Stimulated activated CD8-positive, alpha-beta memory T cell treated with anti-CD3 and anti-CD28 coated beads, Interleukin-7, amount 100 ng/mL, for 4 hours (primary cell): ENCODE measurements at regions not wholly inside any gene's neighbourhood (a gene's known extent, or its start where the extent isn't known, plus 50 kb on each side); places are given as distances from the start of the nearest gene placed in this dataset.

Source experiments
- DNase-seq, 2 donors: peaks; one replicate each; pipeline ENCODE4 v3.0.0-alpha.2; 2020; ENCODE audit warnings: low read depth in 2 of 2

GRCh38 chr5:89418407-89419085 lies 535.6 kb upstream of the MEF2C start:
- no peak for DNase-seq

GRCh38 chr5:89417990-89418389 lies 535.0 kb upstream of the MEF2C start:
- no peak for DNase-seq

- DNase-seq: no peak
Measured at GRCh38 chr5:89417515-89417914, 534.5 kb upstream of the MEF2C start.

- DNase-seq: no peak
Measured at GRCh38 chr5:89411891-89412290, 528.9 kb upstream of the MEF2C start.

GRCh38 chr5:89407054-89407453 lies 524.1 kb upstream of the MEF2C start:
- DNase-seq: no peak

- no peak for DNase-seq
Measured at GRCh38 chr5:89401659-89402058, 518.7 kb upstream of the MEF2C start.

GRCh38 chr5:89401012-89401411 lies 518.0 kb upstream of the MEF2C start:
- no peak for DNase-seq

- DNase-seq: no peak
Measured at GRCh38 chr5:89399548-89399947, 516.6 kb upstream of the MEF2C start.

GRCh38 chr5:89397096-89397495 lies 514.1 kb upstream of the MEF2C start:
- DNase-seq: no peak

- DNase-seq: no peak
Measured at GRCh38 chr5:89396278-89396954, 513.4 kb upstream of the MEF2C start.

GRCh38 chr5:89395111-89395510 lies 512.1 kb upstream of the MEF2C start:
- no peak for DNase-seq

- no peak for DNase-seq
Measured at GRCh38 chr5:89388872-89389271, 505.9 kb upstream of the MEF2C start.

- no peak for DNase-seq
Measured at GRCh38 chr5:89384391-89384790, 501.4 kb upstream of the MEF2C start.

- DNase-seq: no peak
Measured at GRCh38 chr5:89380635-89381034, 497.7 kb upstream of the MEF2C start.

GRCh38 chr5:89377767-89378455 lies 494.9 kb upstream of the MEF2C start:
- DNase-seq: no peak

- no peak for DNase-seq
Measured at GRCh38 chr5:89374818-89375521, 492.0 kb upstream of the MEF2C start.

- DNase-seq: no peak
Measured at GRCh38 chr5:89374144-89374784, 491.3 kb upstream of the MEF2C start.

GRCh38 chr5:89372176-89372575 lies 489.2 kb upstream of the MEF2C start:
- DNase-seq: no peak

GRCh38 chr5:89371646-89372045 lies 488.7 kb upstream of the MEF2C start:
- DNase-seq: no peak

- no peak for DNase-seq
Measured at GRCh38 chr5:89359046-89359445, 476.1 kb upstream of the MEF2C start.

- no peak for DNase-seq
Measured at GRCh38 chr5:89353837-89354551, 471.0 kb upstream of the MEF2C start.
